K562 (cell line): ENCODE measurements at regions not wholly inside any gene's neighbourhood (a gene's known extent, or its start where the extent isn't known, plus 50 kb on each side); places are given as distances from the start of the nearest gene placed in this dataset.

ENCODE experiments used
- ATAC-seq: fragments of 200-7000 bp; cut with Tn5 transposase; 3 replicates; pipeline ENCODE4 v1.9.1; 2020; ENCODE audit warnings: moderate library complexity
- BruUV-seq: library from RNA; stranded (reverse); fragments of 400-500 nt; replicated peaks from 2 replicates; lab custom pipeline; 2021; lab: Mats Ljungman, UMichigan
- CTCF ChIA-PET: fragments of 300-600 bp; formaldehyde crosslinking; extraction: SDS; loops from one replicate; lab custom pipeline; 2021; ENCODE audit warnings: low intra/inter-chr PET ratio; lab: Yijun Ruan, JAX
- POLR2A ChIA-PET: fragments of 300-600, 350-650 bp; sonication (Branson Sonifier 250); formaldehyde crosslinking; extraction: SDS; loops from one replicate; lab custom pipeline; 2021; ENCODE audit warnings: antibody characterized with exemption, inconsistent platforms; lab: Yijun Ruan, JAX
- DNase-seq, 4 experiments: peaks; one replicate each; pipeline versions ENCODE4 v3.0.0 to v3.0.0-alpha.2; 2011 to 2018; ENCODE audit warnings: low spot score in 3 of 4, mixed read lengths in 3 of 4; ENCODE audit errors: extremely low read depth in 1 of 4
- FAIRE-seq: peaks from 2 replicates; lab custom pipeline; 2011; peaks lifted over from hg19 to GRCh38; lab: Jason Lieb, UNC
- H2AFZ ChIP-seq: 2 replicates; pipeline ENCODE4 v1.6.0; 2011; ENCODE audit warnings: low read depth, low read length, control low read depth, inconsistent platforms
- H3K27ac ChIP-seq: fragments of 200-600 bp; 3 replicates; pipeline ENCODE4 v1.8.0; 2011; ENCODE audit warnings: low read depth, mild to moderate bottlenecking, control low read depth, inconsistent platforms, low read length, moderate library complexity, mixed read lengths; ENCODE audit errors: extremely low read depth
- H3K27me3 ChIP-seq, 2 experiments: fragments of 300-600 bp in 1 of 2; 2 replicates in 1 of 2; 3 replicates in 1 of 2; pipeline versions ENCODE4 v1.6.0 to v1.8.0; 2011; ENCODE audit warnings: inconsistent platforms in 2 of 2, low read length in 2 of 2, mild to moderate bottlenecking in 1 of 2, mixed read lengths in 1 of 2, moderate library complexity in 1 of 2; ENCODE audit not compliant: control insufficient read depth in 2 of 2, insufficient read depth in 2 of 2
- H3K36me3 ChIP-seq: fragments of 300-600 bp; 3 replicates; pipeline ENCODE4 v1.8.0; 2011; ENCODE audit warnings: mild to moderate bottlenecking, low read length, inconsistent platforms; ENCODE audit not compliant: control insufficient read depth, insufficient read depth
- H3K4me1 ChIP-seq, 2 experiments: fragments of 200-600 bp in 1 of 2; replicated peaks in 1 of 2; 2 replicates in 1 of 2; 3 replicates in 1 of 2; pipeline versions ENCODE4 v1.5.1 to v1.8.0; 2011; ENCODE audit warnings: inconsistent platforms in 2 of 2, low read length in 2 of 2, mild to moderate bottlenecking in 1 of 2, mixed read lengths in 1 of 2, moderate library complexity in 1 of 2; ENCODE audit not compliant: control insufficient read depth in 2 of 2, insufficient read depth in 2 of 2
- H3K4me2 ChIP-seq: 2 replicates; pipeline ENCODE4 v1.6.1; 2011; ENCODE audit warnings: low read length, control low read depth, inconsistent platforms, mixed read lengths; ENCODE audit not compliant: insufficient read depth
- H3K4me3 ChIP-seq: fragments of 200-600 bp; sonication (generic), shearing (Covaris generic); 2 replicates; pipeline ENCODE4 v1.5.1; 2016; ENCODE audit warnings: control low read depth, inconsistent platforms
- H3K79me2 ChIP-seq: fragments of 200-600 bp; 3 replicates; pipeline ENCODE4 v1.8.0; 2011; ENCODE audit warnings: low read length, inconsistent platforms; ENCODE audit not compliant: control insufficient read depth, insufficient read depth
- H3K9ac ChIP-seq, 2 experiments: 2 replicates each; pipeline versions ENCODE4 v1.6.0 to v1.6.1; 2011; ENCODE audit warnings: low read depth in 2 of 2, low read length in 2 of 2, control low read depth in 1 of 2, inconsistent platforms in 1 of 2, mild to moderate bottlenecking in 1 of 2, mixed read lengths in 1 of 2; ENCODE audit not compliant: insufficient read depth in 1 of 2
- H3K9me1 ChIP-seq: one replicate; pipeline ENCODE4 v1.6.0; 2011; ENCODE audit warnings: inconsistent platforms, mild to moderate bottlenecking, low read length, moderate library complexity; ENCODE audit not compliant: control insufficient read depth, insufficient read depth
- H3K9me3 ChIP-seq: replicated peaks from 2 replicates; pipeline ENCODE4 v1.5.1; 2011; ENCODE audit warnings: low read depth, low read length, inconsistent platforms; ENCODE audit not compliant: control insufficient read depth, insufficient read depth
- H4K20me1 ChIP-seq: replicated peaks from 2 replicates; pipeline ENCODE4 v1.6.1; 2011; ENCODE audit warnings: low read length, inconsistent platforms, mixed read lengths; ENCODE audit not compliant: control insufficient read depth, insufficient read depth
- CBFB ChIP-seq: sonication (generic); formaldehyde crosslinking; IDR thresholded peaks from 2 replicates; pipeline ENCODE4 v1.4.0; 2020; ENCODE audit warnings: mild to moderate bottlenecking, missing genetic modification reagents
- DACH1 ChIP-seq: fragments of 450-650 bp; IDR thresholded peaks from 2 replicates; pipeline ENCODE4 v1.6.1; 2018; ENCODE audit not compliant: partially characterized antibody
- ELK3 ChIP-seq: fragments of 450-650 bp; formaldehyde crosslinking; IDR thresholded peaks from 2 replicates; pipeline ENCODE4 v1.4.0; 2020; ENCODE audit warnings: mild to moderate bottlenecking
- GTF2F1 ChIP-seq: IDR thresholded peaks from 2 replicates; pipeline ENCODE4 v1.6.1; 2011; ENCODE audit warnings: low read depth, low read length, improper control_type of control experiment
- HMG20B ChIP-seq: fragments of 250-450 bp; sonication (Bioruptor Pico); IDR thresholded peaks from 2 replicates; pipeline ENCODE4 v1.5.0; 2021; ENCODE audit warnings: mild to moderate bottlenecking
- NR3C1 ChIP-seq: sonication (generic); formaldehyde crosslinking; IDR thresholded peaks from 2 replicates; pipeline ENCODE4 v1.8.1; 2022; ENCODE audit warnings: missing genetic modification reagents
- PHB ChIP-seq: fragments of 250-450 bp; sonication (Bioruptor Pico); IDR thresholded peaks from 2 replicates; pipeline ENCODE4 v1.5.0; 2021
- PREB ChIP-seq: sonication (generic); formaldehyde crosslinking; IDR thresholded peaks from 2 replicates; pipeline ENCODE4 v1.8.1; 2023; ENCODE audit warnings: mild to moderate bottlenecking, missing genetic modification reagents
- PTBP1 ChIP-seq: fragments of 200-400 bp; formaldehyde crosslinking; IDR thresholded peaks from 2 replicates; pipeline ENCODE4 v1.6.1; 2017; ENCODE audit warnings: low read depth, low read length
- RBM25 ChIP-seq: fragments of 200-400 bp; formaldehyde crosslinking; IDR thresholded peaks from 2 replicates; pipeline ENCODE4 v1.6.1; 2018; ENCODE audit warnings: low read length, low read depth, moderate library complexity; ENCODE audit not compliant: severe bottlenecking
- RFX7 ChIP-seq: fragments of 250-450 bp; sonication (Bioruptor Pico); IDR thresholded peaks from 2 replicates; pipeline ENCODE4 v1.5.1; 2021; ENCODE audit warnings: mild to moderate bottlenecking
- SFPQ ChIP-seq: fragments of 200-400 bp; formaldehyde crosslinking; IDR thresholded peaks from 2 replicates; pipeline ENCODE4 v1.6.1; 2017; ENCODE audit warnings: mild to moderate bottlenecking, low read depth, low read length, moderate library complexity
- XRCC4 ChIP-seq: IDR thresholded peaks from one replicate; pipeline ENCODE4 v1.6.1; 2011; ENCODE audit not compliant: insufficient read depth, insufficient read length; ENCODE audit errors: extremely low read depth
- ZNF124 ChIP-seq: sonication (generic); formaldehyde crosslinking; IDR thresholded peaks from 2 replicates; pipeline ENCODE4 v1.8.1; 2022; ENCODE audit warnings: missing genetic modification reagents
- WGBS: fragments of 100-300 bp; shearing (Covaris generic); methylation state at CpG from one replicate; pipeline ENCODE4 v1.1.6; 2016; ENCODE audit warnings: low coverage, mixed read lengths; ENCODE audit not compliant: insufficient coverage; ENCODE audit errors: missing lambda C conversion rate; 5-methylcytosine and 5-hydroxymethylcytosine counted together
- in situ Hi-C: fragments of 300-500 bp; cut with MboI; formaldehyde crosslinking; loops from 4 replicates; pipeline ENCODE4 v1.15.0; 2018; ENCODE audit warnings: inconsistent platforms, mixed read lengths
- intact Hi-C: fragments of 100-400 bp; cut with micrococcal nuclease; formaldehyde crosslinking; loops from 2 replicates; pipeline ENCODE4 v1.14.2; 2022

GRCh38 chr15:79678032-79678701 is 218.6 kb downstream of the MTHFS start (continued):
- no peak for TF ChIP-seq PHB (CRISPR knock-in tag)
- TF ChIP-seq NR3C1 (CRISPR knock-in tag), result no peak
- no peak for TF ChIP-seq SFPQ
- TF ChIP-seq CBFB (CRISPR knock-in tag), result no peak
- TF ChIP-seq ZNF124 (CRISPR knock-in tag), result no peak
- TF ChIP-seq PREB (CRISPR knock-in tag), result no peak
- no peak for TF ChIP-seq HMG20B (CRISPR knock-in tag)

GRCh38 chr15:79680720-79681119 is 216.1 kb downstream of the MTHFS start:
- in situ Hi-C loops (no loop called here), intact Hi-C loops (no loop called here)
- no peak overlapping the region for H3K9ac ChIP-seq
- WGBS, result 0% methylated on average over 5 of the region's 5 CpGs
- TF ChIP-seq PTBP1, result no peak
- no peak for TF ChIP-seq RBM25
- no peak for TF ChIP-seq XRCC4
- no peak for TF ChIP-seq GTF2F1
- no peak for TF ChIP-seq DACH1
- no peak for TF ChIP-seq RFX7 (CRISPR knock-in tag)
- no peak for TF ChIP-seq ELK3
- H3K4me2 ChIP-seq, result no peak overlapping the region
- peaks cover 0 to 6% of the 10 kb centered on the region in 2 experiments; a peak in 1 of 5 replicates for H3K27me3 ChIP-seq
- H3K27ac ChIP-seq, result no peak overlapping the region
- H3K4me1 ChIP-seq, result no peaks in the 10 kb centered on the region
- H3K79me2 ChIP-seq, result no peaks in the 10 kb centered on the region
- no peaks in the 10 kb centered on the region for H4K20me1 ChIP-seq
- no peak for FAIRE-seq
- no peaks in the 10 kb centered on the region for H3K9me1 ChIP-seq
- DNase-seq, result no peak
- no peak for ATAC-seq
- BruUV-seq, result no TSS peak
- H3K36me3 ChIP-seq, result no peaks in the 10 kb centered on the region
- H2AFZ ChIP-seq, result no peak overlapping the region
- H3K9me3 ChIP-seq, result no peaks in the 10 kb centered on the region
- CTCF ChIA-PET, result no interaction called here
- no peak overlapping the region for H3K4me3 ChIP-seq
- POLR2A ChIA-PET, result no interaction called here
